ENCODE measurements at regions not wholly inside any gene's neighbourhood (a gene's known extent, or its start where the extent isn't known, plus 50 kb on each side); places are given as distances from the start of the nearest gene placed in this dataset.

DNA sequence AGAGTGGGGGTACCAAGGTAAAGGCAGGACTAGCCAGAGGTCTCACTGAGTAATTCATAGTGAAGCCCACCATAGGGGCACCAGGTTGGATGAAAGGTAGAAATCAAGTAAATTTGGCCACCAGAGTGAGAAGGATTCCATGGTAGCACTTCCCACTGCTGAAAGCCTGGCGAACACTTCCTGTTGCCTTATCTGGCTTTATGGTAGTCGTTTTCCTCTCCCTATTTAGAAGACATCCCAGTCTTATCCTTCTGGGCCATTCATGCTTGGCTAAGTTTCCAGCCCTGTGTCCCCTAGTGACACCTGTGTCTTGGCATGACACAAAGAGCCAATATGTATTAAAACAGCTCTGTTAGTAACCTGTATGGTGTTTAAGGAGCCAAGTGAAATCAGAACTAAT lies 74.3 kb upstream of the SIPA1L2 start:
- FAIRE-seq (no peak), DNase-seq (ENCODE audit: low read depth in 1 of 2, low spot score in 2 of 2) (no peak)
- Histone ChIP-seq H2BK12ac (ENCODE audit: low read depth, low read length) (no peak overlapping the region), H3K79me1 (ENCODE audit: low read depth, low read length) (no peaks in the 10 kb centered on the region), H3K36me3 (ENCODE audit: control insufficient read depth in 2 of 4, insufficient read depth in 4 of 4, low read length in 3 of 4) (no peaks in the 10 kb centered on the region), H2BK20ac (ENCODE audit: low read length) (no peak overlapping the region), H2AK5ac (ENCODE audit: low read depth, low read length) (no peak overlapping the region), H3K4me2 (ENCODE audit: insufficient read depth in 1 of 2, low read depth in 2 of 2, low read length in 2 of 2) (no peak overlapping the region), H2BK5ac (ENCODE audit: low read depth, low read length) (no peak overlapping the region), H3K23ac (ENCODE audit: insufficient read length) (no peak overlapping the region), H4K91ac (replicated peaks; ENCODE audit: insufficient read length, low read length) (no peak overlapping the region), H3K4ac (replicated peaks; ENCODE audit: insufficient read length, low read depth, low read length) (no peak overlapping the region), H3K9ac (replicated peaks in 1 of 4; ENCODE audit: extremely low read depth in 1 of 4, low read depth in 3 of 4, low read length in 3 of 4) (no peak overlapping the region), H3K4me1 (replicated peaks in 1 of 4; ENCODE audit: control insufficient read depth in 3 of 4, insufficient read depth in 4 of 4, low read length in 3 of 4) (no peaks in the 10 kb centered on the region), H3K27ac (ENCODE audit: low read depth, low read length) (no peak overlapping the region), H3K18ac (ENCODE audit: extremely low read depth, low read length) (no peak overlapping the region), H3K14ac (ENCODE audit: insufficient read length) (no peak overlapping the region), H3K9me3 (ENCODE audit: insufficient read depth in 2 of 2, low read depth in 1 of 2, low read length in 1 of 2) (no peaks in the 10 kb centered on the region), H2BK15ac (ENCODE audit: low read length) (no peak overlapping the region), H3K27me3 (replicated peaks in 1 of 4; ENCODE audit: control insufficient read depth in 3 of 4, extremely low read depth in 1 of 4, insufficient read depth in 3 of 4, low read length in 3 of 4) (no peaks in the 10 kb centered on the region), H2AFZ (ENCODE audit: low read length) (peak overlapping the region; percentile 37; the same call in 1 of the 2 replicates), H3K56ac (replicated peaks; ENCODE audit: insufficient read length, low read depth, low read length) (no peak overlapping the region), H4K5ac (ENCODE audit: insufficient read length, low read depth, low read length) (no peak overlapping the region), H2BK120ac (replicated peaks; ENCODE audit: low read depth, low read length) (no peak overlapping the region), H3K79me2 (ENCODE audit: control insufficient read depth in 1 of 2, insufficient read depth in 2 of 2, low read length in 2 of 2) (no peaks in the 10 kb centered on the region), H3K23me2 (ENCODE audit: low read depth, low read length) (no peaks in the 10 kb centered on the region), H4K8ac (ENCODE audit: extremely low read depth, insufficient read depth, low read length) (no peak overlapping the region), H4K20me1 (replicated peaks in 1 of 2; ENCODE audit: control insufficient read depth in 1 of 2, insufficient read depth in 2 of 2, low read length in 2 of 2) (no peaks in the 10 kb centered on the region), H3K4me3 (ENCODE audit: extremely low read depth in 1 of 4, insufficient read depth in 2 of 4, low read depth in 3 of 4, low read length in 4 of 4) (no peak overlapping the region)
- ChIA-PET POLR2A (ENCODE audit: partially characterized antibody) (no interaction called here), CTCF (ENCODE audit: partially characterized antibody) (no interaction called here)
- 88% methylated on average over 2 of the region's 2 CpGs; no CpG with 5 or more reads in 1 of the 2 experiments for WGBS, 2 experiments (ENCODE audit: extremely low coverage in 1 of 2, insufficient coverage in 1 of 2, insufficient read length in 1 of 2, insufficient replicate concordance in 2 of 2, low coverage in 1 of 2, low lambda C conversion rate in 2 of 2, missing lambda C conversion rate in 1 of 2)
- TF ChIP-seq, protein P1, sequence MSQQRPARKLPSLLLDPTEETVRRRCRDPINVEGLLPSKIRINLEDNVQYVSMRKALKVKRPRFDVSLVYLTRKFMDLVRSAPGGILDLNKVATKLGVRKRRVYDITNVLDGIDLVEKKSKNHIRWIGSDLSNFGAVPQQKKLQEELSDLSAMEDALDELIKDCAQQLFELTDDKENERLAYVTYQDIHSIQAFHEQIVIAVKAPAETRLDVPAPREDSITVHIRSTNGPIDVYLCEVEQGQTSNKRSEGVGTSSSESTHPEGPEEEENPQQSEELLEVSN (IDR thresholded peaks at IDR 0.05): no peak

Measured in H1 (cell line).